ENCODE measurements at regions not wholly inside any gene's neighbourhood (a gene's known extent, or its start where the extent isn't known, plus 50 kb on each side); places are given as distances from the start of the nearest gene placed in this dataset.

- H3K9me3 ChIP-seq (ENCODE audit: low read depth): no peaks in the 10 kb centered on the region
These were observed 239.1 kb downstream of the MAN2A1 start for GRCh38 chr5:109928811-109929210.

GRCh38 chr5:109929376-109929775, 239.6 kb downstream of the MAN2A1 start:
- Histone ChIP-seq H3K27me3 (no peaks in the 10 kb centered on the region), H3K9me3 (ENCODE audit: low read depth) (no peaks in the 10 kb centered on the region), H3K4me1 (no peaks in the 10 kb centered on the region), H3K27ac (no peak overlapping the region), H3K36me3 (no peaks in the 10 kb centered on the region), H3K4me2 (no peak overlapping the region), H2AFZ (replicated peaks) (no peak overlapping the region), H3K9ac (no peak overlapping the region), H3F3A (ENCODE audit: low read depth) (no peaks in the 10 kb centered on the region), H4K20me1 (ENCODE audit: low read depth) (no peaks in the 10 kb centered on the region), H3K4me3 (no peak overlapping the region), H3K79me2 (ENCODE audit: low read depth) (no peaks in the 10 kb centered on the region)
- no peak for DNase-seq (ENCODE audit: low spot score)
- Mint-ChIP-seq H3K4me1 (no peaks in the 10 kb centered on the region), H3K27me3 (ENCODE audit: insufficient read depth, low read depth) (peaks cover 2% of the 10 kb centered on the region), H3K27ac (no peak overlapping the region), H3K4me3 (no peak overlapping the region), H3K9me3 (no peaks in the 10 kb centered on the region), H3K36me3 (no peaks in the 10 kb centered on the region)
- TF ChIP-seq CTCF (IDR thresholded peaks at IDR 0.05): no peak
- no peak for TF ChIP-seq EZH2 (IDR thresholded peaks at IDR 0.05)
- no peak for TF ChIP-seq EZH2phosphoT487 (IDR thresholded peaks at IDR 0.05)

More at GRCh38 chr5:109928811-109929210, 239.1 kb downstream of the MAN2A1 start:
- no peak overlapping the region for H3K4me3 Mint-ChIP-seq
- Histone ChIP-seq H3F3A (ENCODE audit: low read depth) (no peaks in the 10 kb centered on the region), H3K27ac (no peak overlapping the region), H2AFZ (replicated peaks) (no peak overlapping the region), H3K4me2 (no peak overlapping the region), H3K4me3 (no peak overlapping the region), H3K4me1 (no peaks in the 10 kb centered on the region), H3K27me3 (no peaks in the 10 kb centered on the region), H3K79me2 (ENCODE audit: low read depth) (no peaks in the 10 kb centered on the region), H4K20me1 (ENCODE audit: low read depth) (no peaks in the 10 kb centered on the region), H3K36me3 (no peaks in the 10 kb centered on the region), H3K9ac (no peak overlapping the region)
- H3K27ac Mint-ChIP-seq: no peak overlapping the region
- H3K27me3 Mint-ChIP-seq (ENCODE audit: insufficient read depth, low read depth): peaks cover 2% of the 10 kb centered on the region
- no peaks in the 10 kb centered on the region for H3K36me3 Mint-ChIP-seq
- H3K9me3 Mint-ChIP-seq: no peaks in the 10 kb centered on the region
- H3K4me1 Mint-ChIP-seq: no peaks in the 10 kb centered on the region
- no peak for TF ChIP-seq EZH2phosphoT487 (IDR thresholded peaks at IDR 0.05)
- TF ChIP-seq EZH2 (IDR thresholded peaks at IDR 0.05): no peak
- TF ChIP-seq CTCF (IDR thresholded peaks at IDR 0.05): no peak
- DNase-seq (ENCODE audit: low spot score): no peak

GRCh38 chr5:109929911-109930310, 240.2 kb downstream of the MAN2A1 start:
- DNase-seq (ENCODE audit: low spot score): no peak
- no peaks in the 10 kb centered on the region for H3K36me3 Mint-ChIP-seq
- Histone ChIP-seq H3K9ac (no peak overlapping the region), H3K79me2 (ENCODE audit: low read depth) (no peaks in the 10 kb centered on the region), H3K4me3 (no peak overlapping the region), H3K4me1 (no peaks in the 10 kb centered on the region), H3K27me3 (no peaks in the 10 kb centered on the region), H3K4me2 (no peak overlapping the region), H3K36me3 (no peaks in the 10 kb centered on the region), H3K27ac (no peak overlapping the region), H2AFZ (replicated peaks) (no peak overlapping the region), H3F3A (ENCODE audit: low read depth) (no peaks in the 10 kb centered on the region), H4K20me1 (ENCODE audit: low read depth) (no peaks in the 10 kb centered on the region), H3K9me3 (ENCODE audit: low read depth) (no peaks in the 10 kb centered on the region)
- no peak overlapping the region for H3K27ac Mint-ChIP-seq
- peaks cover 2% of the 10 kb centered on the region for H3K27me3 Mint-ChIP-seq (ENCODE audit: insufficient read depth, low read depth)
- no peak for TF ChIP-seq EZH2 (IDR thresholded peaks at IDR 0.05)
- TF ChIP-seq EZH2phosphoT487 (IDR thresholded peaks at IDR 0.05): no peak
- TF ChIP-seq CTCF (IDR thresholded peaks at IDR 0.05): no peak
- no peaks in the 10 kb centered on the region for H3K9me3 Mint-ChIP-seq
- H3K4me3 Mint-ChIP-seq: no peak overlapping the region
- H3K4me1 Mint-ChIP-seq: no peaks in the 10 kb centered on the region

All from neural progenitor cell (in vitro differentiated cells).